ENCODE measurements at regions not wholly inside any gene's neighbourhood (a gene's known extent, or its start where the extent isn't known, plus 50 kb on each side); places are given as distances from the start of the nearest gene placed in this dataset.

DNA sequence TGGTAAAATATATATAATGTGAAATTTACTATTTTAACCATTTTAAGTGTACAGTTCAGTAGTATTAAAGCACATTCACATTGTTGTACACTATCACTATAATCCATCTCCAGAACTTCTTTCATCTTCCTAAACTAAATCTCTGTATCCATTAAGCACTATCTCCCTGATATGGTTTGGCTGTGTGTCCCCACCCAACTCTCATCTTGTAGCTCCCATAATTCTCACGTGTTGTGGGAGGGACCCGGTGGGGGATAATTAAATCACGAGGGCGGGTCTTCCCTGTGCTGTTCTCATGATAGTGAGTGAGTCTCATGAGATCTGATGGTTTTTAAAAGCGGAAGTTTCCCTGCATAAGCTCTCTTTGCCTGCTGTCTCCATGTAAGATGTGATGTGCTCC lies 178.9 kb upstream of the NABP1 start:
- TF ChIP-seq, protein P1, sequence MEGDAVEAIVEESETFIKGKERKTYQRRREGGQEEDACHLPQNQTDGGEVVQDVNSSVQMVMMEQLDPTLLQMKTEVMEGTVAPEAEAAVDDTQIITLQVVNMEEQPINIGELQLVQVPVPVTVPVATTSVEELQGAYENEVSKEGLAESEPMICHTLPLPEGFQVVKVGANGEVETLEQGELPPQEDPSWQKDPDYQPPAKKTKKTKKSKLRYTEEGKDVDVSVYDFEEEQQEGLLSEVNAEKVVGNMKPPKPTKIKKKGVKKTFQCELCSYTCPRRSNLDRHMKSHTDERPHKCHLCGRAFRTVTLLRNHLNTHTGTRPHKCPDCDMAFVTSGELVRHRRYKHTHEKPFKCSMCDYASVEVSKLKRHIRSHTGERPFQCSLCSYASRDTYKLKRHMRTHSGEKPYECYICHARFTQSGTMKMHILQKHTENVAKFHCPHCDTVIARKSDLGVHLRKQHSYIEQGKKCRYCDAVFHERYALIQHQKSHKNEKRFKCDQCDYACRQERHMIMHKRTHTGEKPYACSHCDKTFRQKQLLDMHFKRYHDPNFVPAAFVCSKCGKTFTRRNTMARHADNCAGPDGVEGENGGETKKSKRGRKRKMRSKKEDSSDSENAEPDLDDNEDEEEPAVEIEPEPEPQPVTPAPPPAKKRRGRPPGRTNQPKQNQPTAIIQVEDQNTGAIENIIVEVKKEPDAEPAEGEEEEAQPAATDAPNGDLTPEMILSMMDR (IDR thresholded peaks at IDR 0.05; ENCODE audit: insufficient read depth, low read depth, low read length), result no peak
- TF ChIP-seq EZH2 (IDR thresholded peaks at IDR 0.05; ENCODE audit: insufficient read depth, low read length), result no peak
